Activated naive CD4-positive, alpha-beta T cell treated with anti-CD3 and anti-CD28 coated beads, Interleukin-2, amount 50 U/mL, for 24 hours (primary cell): ENCODE measurements at regions not wholly inside any gene's neighbourhood (a gene's known extent, or its start where the extent isn't known, plus 50 kb on each side); places are given as distances from the start of the nearest gene placed in this dataset.
A peak's percentile ranks its signal among the peaks of the same experiment; 100 is the strongest.

Experiments
- H3K27ac Mint-ChIP-seq: one replicate; pipeline ENCODE4 v1.8.0; 2021; ENCODE audit warnings: mild to moderate bottlenecking, mixed read lengths
- H3K27me3 Mint-ChIP-seq: one replicate; pipeline ENCODE4 v1.8.0; 2021; ENCODE audit warnings: mixed read lengths
- H3K36me3 Mint-ChIP-seq: one replicate; pipeline ENCODE4 v1.8.0; 2021; ENCODE audit warnings: mixed read lengths
- H3K4me1 Mint-ChIP-seq: one replicate; pipeline ENCODE4 v1.8.0; 2021; ENCODE audit warnings: mixed read lengths
- H3K4me3 Mint-ChIP-seq: one replicate; pipeline ENCODE4 v1.8.0; 2021; ENCODE audit warnings: mild to moderate bottlenecking, mixed read lengths
- H3K9me3 Mint-ChIP-seq: one replicate; pipeline ENCODE4 v1.8.0; 2021; ENCODE audit warnings: mixed read lengths

GRCh38 chr1:221923929-221924598 is 182.2 kb upstream of the DUSP10 start:
- H3K4me1 Mint-ChIP-seq, result no peaks in the 10 kb centered on the region
- H3K27me3 Mint-ChIP-seq, result peaks cover 1% of the 10 kb centered on the region
- no peak overlapping the region for H3K27ac Mint-ChIP-seq
- H3K9me3 Mint-ChIP-seq, result no peaks in the 10 kb centered on the region
- H3K36me3 Mint-ChIP-seq, result no peaks in the 10 kb centered on the region
- H3K4me3 Mint-ChIP-seq, result no peak overlapping the region

GRCh38 chr1:221921936-221922335 is 180.0 kb upstream of the DUSP10 start:
- Mint-ChIP-seq H3K27me3 (no peaks in the 10 kb centered on the region), H3K27ac (no peak overlapping the region), H3K36me3 (no peaks in the 10 kb centered on the region), H3K9me3 (no peaks in the 10 kb centered on the region), H3K4me1 (no peaks in the 10 kb centered on the region), H3K4me3 (no peak overlapping the region)

GRCh38 chr1:221919743-221920142 is 177.9 kb upstream of the DUSP10 start:
- no peaks in the 10 kb centered on the region for H3K27me3 Mint-ChIP-seq
- no peaks in the 10 kb centered on the region for H3K36me3 Mint-ChIP-seq
- H3K9me3 Mint-ChIP-seq, result no peaks in the 10 kb centered on the region
- no peak overlapping the region for H3K4me3 Mint-ChIP-seq
- no peak overlapping the region for H3K27ac Mint-ChIP-seq
- no peaks in the 10 kb centered on the region for H3K4me1 Mint-ChIP-seq

DNA sequence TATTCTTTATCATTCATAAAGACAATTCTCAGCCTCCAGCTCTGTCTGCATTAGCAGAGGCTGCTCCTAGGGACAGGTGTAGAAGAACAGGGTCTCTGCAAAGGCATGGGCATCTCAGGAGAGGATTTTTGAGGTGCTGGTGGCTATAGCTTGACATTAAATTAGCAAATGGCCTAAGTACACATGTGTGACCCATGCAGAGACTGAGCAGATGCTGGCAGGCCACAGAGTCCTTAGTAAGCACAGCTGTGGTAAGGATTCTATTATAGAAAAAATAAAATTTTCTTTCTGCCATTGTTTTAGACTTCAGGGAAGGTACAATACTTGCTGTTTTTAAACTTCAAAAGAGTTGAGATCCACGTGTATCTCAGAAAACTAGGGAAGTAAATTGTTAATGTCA is 177.5 kb upstream of the DUSP10 start:
- H3K27me3 Mint-ChIP-seq, result no peaks in the 10 kb centered on the region
- no peaks in the 10 kb centered on the region for H3K9me3 Mint-ChIP-seq
- no peaks in the 10 kb centered on the region for H3K4me1 Mint-ChIP-seq
- no peaks in the 10 kb centered on the region for H3K36me3 Mint-ChIP-seq
- no peak overlapping the region for H3K27ac Mint-ChIP-seq
- no peak overlapping the region for H3K4me3 Mint-ChIP-seq

DNA sequence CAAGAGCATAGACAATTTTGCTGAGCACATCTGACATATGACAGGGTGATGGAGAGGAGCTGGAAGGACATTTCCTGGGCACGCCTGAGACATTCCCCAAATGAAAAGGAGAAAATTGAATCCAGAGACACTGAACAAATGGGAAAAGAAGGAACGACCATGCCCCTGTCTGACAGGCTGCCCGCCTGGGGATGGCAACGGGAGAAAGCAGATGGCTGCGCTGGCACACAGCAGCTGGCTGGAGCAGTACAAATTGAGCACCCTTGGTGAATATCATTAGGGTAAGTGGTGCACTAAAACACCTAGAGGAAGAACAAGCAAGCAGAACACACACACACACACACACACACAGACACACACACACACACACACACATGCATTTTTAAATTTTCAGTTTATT is 174.3 kb upstream of the DUSP10 start:
- no peaks in the 10 kb centered on the region for H3K27me3 Mint-ChIP-seq
- H3K27ac Mint-ChIP-seq, result no peak overlapping the region
- no peaks in the 10 kb centered on the region for H3K9me3 Mint-ChIP-seq
- peaks cover 13% of the 10 kb centered on the region for H3K4me1 Mint-ChIP-seq
- H3K4me3 Mint-ChIP-seq, result no peak overlapping the region
- no peaks in the 10 kb centered on the region for H3K36me3 Mint-ChIP-seq

DNA sequence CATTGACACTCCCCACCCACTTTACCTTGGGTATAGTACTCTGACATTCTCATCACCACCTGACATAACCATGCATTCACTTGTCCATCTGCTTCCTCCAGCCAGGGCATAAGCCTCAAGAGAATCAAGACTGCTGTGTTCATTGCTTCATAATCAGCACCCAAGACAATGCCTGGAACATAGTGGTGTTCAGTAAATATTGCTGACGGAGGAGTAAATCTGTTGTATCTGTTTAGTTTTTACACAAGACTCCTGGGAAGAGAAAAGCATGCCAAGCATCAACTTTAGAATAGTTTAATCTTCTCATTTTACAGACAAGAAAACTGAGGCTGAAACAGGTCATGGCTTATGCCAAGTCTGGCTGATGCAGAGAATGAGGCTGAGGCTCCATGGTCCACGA is 173.9 kb upstream of the DUSP10 start:
- H3K36me3 Mint-ChIP-seq, result no peaks in the 10 kb centered on the region
- H3K27ac Mint-ChIP-seq, result no peak overlapping the region
- H3K9me3 Mint-ChIP-seq, result no peaks in the 10 kb centered on the region
- no peak overlapping the region for H3K4me3 Mint-ChIP-seq
- peaks cover 15% of the 10 kb centered on the region for H3K4me1 Mint-ChIP-seq
- no peaks in the 10 kb centered on the region for H3K27me3 Mint-ChIP-seq

- Mint-ChIP-seq H3K9me3 (no peaks in the 10 kb centered on the region), H3K36me3 (no peaks in the 10 kb centered on the region), H3K27ac (no peak overlapping the region), H3K4me1 (peaks cover 15% of the 10 kb centered on the region), H3K4me3 (no peak overlapping the region), H3K27me3 (no peaks in the 10 kb centered on the region)
Observed at GRCh38 chr1:221913351-221913892, 171.5 kb upstream of the DUSP10 start.

GRCh38 chr1:221912230-221912629 is 170.3 kb upstream of the DUSP10 start:
- Mint-ChIP-seq H3K9me3 (no peaks in the 10 kb centered on the region), H3K27me3 (no peaks in the 10 kb centered on the region), H3K4me3 (no peak overlapping the region), H3K36me3 (no peaks in the 10 kb centered on the region), H3K4me1 (peaks cover 15% of the 10 kb centered on the region), H3K27ac (peak overlapping the region; percentile 33)

GRCh38 chr1:221911714-221912113 is 169.8 kb upstream of the DUSP10 start:
- H3K36me3 Mint-ChIP-seq, result no peaks in the 10 kb centered on the region
- H3K27me3 Mint-ChIP-seq, result no peaks in the 10 kb centered on the region
- no peak overlapping the region for H3K4me3 Mint-ChIP-seq
- no peak overlapping the region for H3K27ac Mint-ChIP-seq
- H3K4me1 Mint-ChIP-seq, result peaks cover 15% of the 10 kb centered on the region
- H3K9me3 Mint-ChIP-seq, result no peaks in the 10 kb centered on the region

GRCh38 chr1:221910222-221910621 is 168.3 kb upstream of the DUSP10 start:
- Mint-ChIP-seq H3K9me3 (no peaks in the 10 kb centered on the region), H3K36me3 (no peaks in the 10 kb centered on the region), H3K4me3 (no peak overlapping the region), H3K27me3 (no peaks in the 10 kb centered on the region), H3K27ac (no peak overlapping the region), H3K4me1 (peaks cover 15% of the 10 kb centered on the region)

- Mint-ChIP-seq H3K9me3 (no peaks in the 10 kb centered on the region), H3K4me1 (peaks cover 15% of the 10 kb centered on the region), H3K36me3 (no peaks in the 10 kb centered on the region)
Observed at GRCh38 chr1:221908573-221908972, 166.7 kb upstream of the DUSP10 start.

GRCh38 chr1:221907166-221907932 is 165.5 kb upstream of the DUSP10 start:
- Mint-ChIP-seq H3K4me1 (peaks cover 13% of the 10 kb centered on the region), H3K4me3 (no peak overlapping the region), H3K27me3 (no peaks in the 10 kb centered on the region), H3K36me3 (no peaks in the 10 kb centered on the region), H3K27ac (no peak overlapping the region), H3K9me3 (no peaks in the 10 kb centered on the region)

More at GRCh38 chr1:221908573-221908972, 166.7 kb upstream of the DUSP10 start:
- H3K27ac Mint-ChIP-seq, result no peak overlapping the region
- no peak overlapping the region for H3K4me3 Mint-ChIP-seq
- no peaks in the 10 kb centered on the region for H3K27me3 Mint-ChIP-seq

DNA sequence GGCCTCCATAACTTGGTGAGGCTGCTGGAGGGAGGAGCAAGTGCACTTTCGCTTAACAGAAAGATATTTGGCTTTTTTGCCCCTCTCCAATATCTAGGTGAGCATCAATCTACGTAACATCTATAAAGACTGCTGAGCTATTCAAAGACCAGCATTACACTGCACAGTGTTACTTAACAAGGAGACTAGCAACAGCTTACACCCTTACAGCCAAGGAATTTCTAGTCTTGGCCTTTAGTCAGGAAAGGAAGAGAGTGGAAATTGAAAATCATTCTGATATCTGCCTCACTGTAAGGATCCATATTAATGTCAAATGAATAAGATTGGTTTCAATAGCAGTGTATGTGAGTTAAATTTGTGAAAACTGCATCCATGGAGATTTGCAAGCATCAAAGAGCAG is 163.9 kb upstream of the DUSP10 start:
- no peak overlapping the region for H3K27ac Mint-ChIP-seq
- H3K36me3 Mint-ChIP-seq, result no peaks in the 10 kb centered on the region
- no peaks in the 10 kb centered on the region for H3K27me3 Mint-ChIP-seq
- H3K9me3 Mint-ChIP-seq, result no peaks in the 10 kb centered on the region
- H3K4me3 Mint-ChIP-seq, result no peak overlapping the region
- no peaks in the 10 kb centered on the region for H3K4me1 Mint-ChIP-seq

GRCh38 chr1:221904319-221904718 is 162.4 kb upstream of the DUSP10 start:
- Mint-ChIP-seq H3K9me3 (no peaks in the 10 kb centered on the region), H3K27ac (no peak overlapping the region), H3K4me1 (no peaks in the 10 kb centered on the region), H3K36me3 (no peaks in the 10 kb centered on the region), H3K4me3 (no peak overlapping the region), H3K27me3 (no peaks in the 10 kb centered on the region)

GRCh38 chr1:221903594-221903993 is 161.7 kb upstream of the DUSP10 start:
- Mint-ChIP-seq H3K27me3 (no peaks in the 10 kb centered on the region), H3K36me3 (no peaks in the 10 kb centered on the region), H3K4me3 (no peak overlapping the region), H3K27ac (no peak overlapping the region), H3K9me3 (no peaks in the 10 kb centered on the region), H3K4me1 (no peaks in the 10 kb centered on the region)

GRCh38 chr1:221902961-221903360 is 161.1 kb upstream of the DUSP10 start:
- Mint-ChIP-seq H3K36me3 (no peaks in the 10 kb centered on the region), H3K27ac (no peak overlapping the region), H3K4me3 (no peak overlapping the region), H3K9me3 (no peaks in the 10 kb centered on the region), H3K4me1 (no peaks in the 10 kb centered on the region), H3K27me3 (no peaks in the 10 kb centered on the region)
